ENCODE measurements at regions not wholly inside any gene's neighbourhood (a gene's known extent, or its start where the extent isn't known, plus 50 kb on each side); places are given as distances from the start of the nearest gene placed in this dataset.

- TF ChIP-seq EZH2 (IDR thresholded peaks at IDR 0.05; ENCODE audit: insufficient read depth, poor library complexity, severe bottlenecking) (no peak), EZH2phosphoT487 (IDR thresholded peaks at IDR 0.05; ENCODE audit: insufficient read depth, low read depth) (no peak)
Measured at GRCh38 chr3:18645619-18646018, 220.5 kb upstream of the SATB1 start.

All from GM23248 (cell line).